GM12864 (cell line): ENCODE measurements at regions not wholly inside any gene's neighbourhood (a gene's known extent, or its start where the extent isn't known, plus 50 kb on each side); places are given as distances from the start of the nearest gene placed in this dataset.

ENCODE experiments used
- DNase-seq: peaks from one replicate; pipeline ENCODE4 v3.0.0-alpha.2; 2011; ENCODE audit warnings: low read depth
- H3K4me3 ChIP-seq: 2 replicates; pipeline ENCODE4 v1.5.1; 2011; ENCODE audit warnings: mild to moderate bottlenecking, low read depth, low read length, control low read depth
- TF ChIP-seq, protein P1 (sequence below): IDR thresholded peaks from 2 replicates; pipeline ENCODE4 v1.5.1; 2011; ENCODE audit warnings: low read depth, mild to moderate bottlenecking, moderate library complexity, low read length, control low read depth, inconsistent platforms; ENCODE audit errors: missing control alignments

DNA sequence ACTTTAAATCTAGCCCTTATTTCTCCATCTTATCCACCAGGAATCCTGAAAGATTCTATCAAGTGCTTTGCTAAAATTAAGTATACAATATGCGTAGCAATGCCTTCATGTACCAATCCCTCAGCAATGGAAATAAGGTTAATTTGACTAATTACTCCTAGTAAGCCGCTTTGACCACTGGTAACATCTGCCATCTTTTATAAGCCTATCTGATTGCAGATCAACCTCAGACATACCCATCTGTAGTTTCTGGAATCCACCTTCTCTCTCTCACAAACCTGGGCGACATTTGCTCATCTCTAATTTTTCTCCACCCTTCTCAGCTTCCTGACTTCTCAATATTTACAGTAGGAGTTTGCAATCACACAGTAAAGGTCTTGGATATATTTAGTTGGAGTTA, 138.8 kb upstream of the CRHR1 start:
- TF ChIP-seq, protein P1, sequence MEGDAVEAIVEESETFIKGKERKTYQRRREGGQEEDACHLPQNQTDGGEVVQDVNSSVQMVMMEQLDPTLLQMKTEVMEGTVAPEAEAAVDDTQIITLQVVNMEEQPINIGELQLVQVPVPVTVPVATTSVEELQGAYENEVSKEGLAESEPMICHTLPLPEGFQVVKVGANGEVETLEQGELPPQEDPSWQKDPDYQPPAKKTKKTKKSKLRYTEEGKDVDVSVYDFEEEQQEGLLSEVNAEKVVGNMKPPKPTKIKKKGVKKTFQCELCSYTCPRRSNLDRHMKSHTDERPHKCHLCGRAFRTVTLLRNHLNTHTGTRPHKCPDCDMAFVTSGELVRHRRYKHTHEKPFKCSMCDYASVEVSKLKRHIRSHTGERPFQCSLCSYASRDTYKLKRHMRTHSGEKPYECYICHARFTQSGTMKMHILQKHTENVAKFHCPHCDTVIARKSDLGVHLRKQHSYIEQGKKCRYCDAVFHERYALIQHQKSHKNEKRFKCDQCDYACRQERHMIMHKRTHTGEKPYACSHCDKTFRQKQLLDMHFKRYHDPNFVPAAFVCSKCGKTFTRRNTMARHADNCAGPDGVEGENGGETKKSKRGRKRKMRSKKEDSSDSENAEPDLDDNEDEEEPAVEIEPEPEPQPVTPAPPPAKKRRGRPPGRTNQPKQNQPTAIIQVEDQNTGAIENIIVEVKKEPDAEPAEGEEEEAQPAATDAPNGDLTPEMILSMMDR: no peak
- no peak overlapping the region for H3K4me3 ChIP-seq
- DNase-seq: no peak

DNA sequence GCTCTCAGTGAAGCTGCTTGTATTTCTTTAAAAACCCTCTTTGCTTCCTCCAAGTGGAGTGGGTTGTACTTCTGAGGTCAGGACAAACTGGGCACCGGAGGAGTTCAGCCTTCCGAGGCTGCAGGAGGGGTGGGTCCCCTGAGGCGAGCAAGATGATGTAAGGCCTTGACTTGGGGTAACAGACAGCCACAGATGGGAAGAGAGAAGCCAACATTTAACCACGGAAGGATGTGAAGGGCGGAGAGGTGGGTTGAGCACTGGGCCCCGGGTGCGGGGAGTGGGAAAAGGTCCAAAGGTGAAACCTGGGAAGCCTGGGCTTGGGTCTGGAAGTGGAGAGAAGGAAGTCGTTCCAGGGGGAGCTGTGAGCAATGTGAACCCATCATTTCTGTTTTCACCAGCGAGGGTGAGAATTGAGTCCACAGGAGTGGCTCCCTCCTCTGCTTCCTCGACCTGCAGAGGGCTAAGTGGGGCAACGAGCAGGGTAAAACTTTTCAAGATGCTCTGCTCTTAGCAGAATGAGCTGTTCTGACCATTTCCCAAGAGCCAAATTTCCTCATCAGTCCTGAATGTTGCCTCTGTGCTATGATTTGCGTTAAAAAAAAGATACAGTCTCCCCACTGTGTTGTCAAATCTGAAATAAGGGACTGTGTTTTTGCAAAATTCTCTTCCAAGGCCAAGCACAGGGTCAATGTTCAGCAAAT, 137.7 kb upstream of the CRHR1 start:
- no peak for DNase-seq
- no peak overlapping the region for H3K4me3 ChIP-seq
- TF ChIP-seq, protein P1: no peak

DNA sequence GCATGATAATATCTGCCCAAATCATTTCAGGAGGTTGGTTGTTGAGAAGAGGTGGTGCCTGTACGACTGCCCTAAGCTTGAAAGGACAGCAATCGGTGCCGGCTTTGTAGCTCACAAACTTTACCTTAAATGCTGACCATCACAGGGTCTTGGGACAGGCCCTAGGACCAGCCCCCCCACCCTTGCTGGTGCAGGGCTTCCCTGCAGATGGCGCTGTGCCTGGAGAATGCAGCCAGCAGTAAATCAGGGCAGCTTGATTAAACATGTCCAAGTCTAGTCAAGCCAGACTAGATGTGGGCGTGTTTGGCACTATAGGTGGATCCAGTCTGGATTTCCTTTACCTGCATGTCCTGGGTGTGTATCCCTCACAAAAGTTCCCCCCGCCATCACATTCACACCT, 135.5 kb upstream of the CRHR1 start:
- TF ChIP-seq, protein P1: peak; percentile 26
- no peak overlapping the region for H3K4me3 ChIP-seq
- DNase-seq: no peak

DNA sequence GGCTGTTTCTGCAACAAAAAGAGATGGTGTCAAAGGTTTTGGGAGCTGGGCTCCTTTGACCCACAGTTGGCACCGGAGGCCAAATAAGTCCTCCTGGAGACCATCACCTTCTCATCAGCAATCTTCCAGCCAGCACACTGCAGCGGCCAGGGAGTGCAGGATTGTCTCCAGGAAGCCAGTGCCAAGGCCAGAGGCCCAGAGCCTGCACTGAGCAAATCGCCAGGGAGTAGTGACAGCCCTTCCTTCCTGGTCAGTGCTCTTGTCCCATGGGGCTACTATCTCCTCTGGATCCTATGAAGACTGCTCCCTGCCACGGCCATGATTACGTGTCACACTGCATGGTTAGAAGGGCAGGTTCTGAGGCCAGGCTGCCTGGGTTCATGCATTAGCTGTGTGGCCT, 134.3 kb upstream of the CRHR1 start:
- DNase-seq: no peak
- TF ChIP-seq, protein P1: no peak
- H3K4me3 ChIP-seq: no peak overlapping the region

DNA sequence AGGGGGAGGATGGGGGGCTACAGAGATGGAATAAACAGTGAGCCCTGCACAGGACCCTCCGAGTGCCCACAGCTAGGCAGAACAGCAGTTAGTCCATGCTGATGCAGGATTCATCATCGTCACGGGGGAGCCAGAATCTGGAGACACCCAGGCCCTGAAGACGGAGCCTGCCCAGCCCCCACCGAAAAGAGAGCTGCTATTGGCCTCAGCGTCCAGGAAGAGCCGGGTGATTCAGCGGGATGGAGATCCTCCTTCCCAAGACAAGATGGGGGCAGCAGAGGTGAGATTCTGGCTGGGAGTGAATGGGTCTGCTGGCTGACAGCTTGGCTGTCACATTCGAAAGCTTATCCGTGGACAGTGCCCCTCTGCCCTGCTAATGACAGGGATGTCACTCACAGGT, 133.6 kb upstream of the CRHR1 start:
- H3K4me3 ChIP-seq: no peak overlapping the region
- DNase-seq: no peak
- TF ChIP-seq, protein P1: no peak

DNA sequence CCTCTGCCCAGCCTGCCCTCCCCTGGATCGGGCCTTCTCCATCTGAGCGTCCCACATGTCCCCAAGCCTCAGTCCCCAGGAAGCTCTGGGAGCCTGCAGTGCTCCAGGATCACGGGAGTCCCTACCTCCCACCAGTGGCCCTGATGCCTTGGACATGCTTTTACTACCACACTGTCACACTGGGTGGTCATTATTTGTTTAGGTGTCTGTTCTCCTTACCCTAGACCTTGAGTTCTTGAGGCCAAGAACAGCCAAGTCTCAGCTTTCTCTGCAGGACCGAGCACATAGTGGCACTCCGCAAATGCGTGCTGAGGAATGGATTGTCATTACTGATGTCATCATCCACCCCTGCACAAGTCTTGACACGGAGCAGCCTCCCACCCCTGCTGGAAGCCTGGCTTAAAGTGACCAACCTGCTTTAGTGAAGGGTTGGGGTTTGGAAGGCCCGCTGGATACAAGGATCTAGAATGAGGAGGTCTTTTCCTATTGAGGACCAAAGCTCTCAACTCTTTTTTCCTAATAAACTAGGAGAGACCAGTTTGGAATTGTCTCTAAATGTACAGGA, 132.9 kb upstream of the CRHR1 start:
- H3K4me3 ChIP-seq: no peak overlapping the region
- DNase-seq: no peak
- TF ChIP-seq, protein P1: no peak

DNA sequence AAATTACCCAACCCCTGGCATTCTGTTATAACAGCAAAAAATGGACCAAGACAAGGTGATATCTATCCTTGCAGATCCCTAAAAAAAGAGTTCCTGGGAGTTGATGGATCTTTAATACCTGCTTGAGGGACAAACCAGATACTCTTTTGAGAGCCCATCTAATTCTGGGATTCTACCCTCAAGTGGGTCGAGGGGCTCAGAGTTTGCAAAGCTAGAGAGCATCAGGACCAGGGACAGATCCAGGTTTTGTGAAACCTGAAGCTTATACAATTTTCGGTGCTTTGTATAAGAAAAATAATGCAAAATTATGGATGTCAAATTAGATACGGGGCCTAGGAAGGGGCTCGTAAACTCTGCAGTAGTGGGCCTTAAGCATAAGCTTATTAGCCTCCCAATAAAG, 130.5 kb upstream of the CRHR1 start:
- DNase-seq: no peak
- TF ChIP-seq, protein P1: no peak
- H3K4me3 ChIP-seq: no peak overlapping the region
